Ramos (cell line): ENCODE measurements at regions not wholly inside any gene's neighbourhood (a gene's known extent, or its start where the extent isn't known, plus 50 kb on each side); places are given as distances from the start of the nearest gene placed in this dataset.

ENCODE experiments used
- in situ Hi-C: fragments of 300-500 bp; cut with MboI; formaldehyde crosslinking; loops from one replicate; pipeline ENCODE4 v1.14.3; 2022; ENCODE audit warnings: low sequenced_read_pairs; ENCODE audit not compliant: unreplicated experiment

GRCh38 chr11:42646959-42647358 is 664.8 kb upstream of the API5 start:
- in situ Hi-C loops: no loop called here

GRCh38 chr11:42647993-42648392 is 663.8 kb upstream of the API5 start:
- in situ Hi-C loops: no loop called here

GRCh38 chr11:42651621-42652020 is 660.2 kb upstream of the API5 start:
- in situ Hi-C loops: no loop called here

GRCh38 chr11:42657169-42657568 is 654.6 kb upstream of the API5 start:
- in situ Hi-C loops: no loop called here

GRCh38 chr11:42661942-42662341 is 649.9 kb upstream of the API5 start:
- in situ Hi-C loops: no loop called here

GRCh38 chr11:42669248-42669976 is 642.4 kb upstream of the API5 start:
- in situ Hi-C loops: no loop called here

GRCh38 chr11:42674436-42674835 is 637.4 kb upstream of the API5 start:
- in situ Hi-C loops: no loop called here

- in situ Hi-C loops: no loop called here
These were observed 604.3 kb upstream of the API5 start for GRCh38 chr11:42707541-42707940.

GRCh38 chr11:42709216-42709615 is 602.6 kb upstream of the API5 start:
- in situ Hi-C loops: no loop called here

GRCh38 chr11:42713279-42713678 is 598.5 kb upstream of the API5 start:
- in situ Hi-C loops: no loop called here

- in situ Hi-C loops: no loop called here
These were observed 598.0 kb upstream of the API5 start for GRCh38 chr11:42713753-42714152.

GRCh38 chr11:42720716-42721563 is 590.9 kb upstream of the API5 start:
- in situ Hi-C loops: no loop called here

GRCh38 chr11:42727879-42728278 is 583.9 kb upstream of the API5 start:
- in situ Hi-C loops: no loop called here

GRCh38 chr11:42762348-42762747 is 549.4 kb upstream of the API5 start:
- in situ Hi-C loops: no loop called here

- in situ Hi-C loops: no loop called here
These were observed 546.9 kb upstream of the API5 start for GRCh38 chr11:42764936-42765335.

GRCh38 chr11:42768576-42768975 is 543.2 kb upstream of the API5 start:
- in situ Hi-C loops: no loop called here

GRCh38 chr11:42770444-42771065 is 541.2 kb upstream of the API5 start:
- in situ Hi-C loops: loop anchor here (10.0 kb wide), 1 partner anchor 514 kb away; no protein-coding TSS in a partner anchor

- in situ Hi-C loops: loop anchor here (10.0 kb wide), 1 partner anchor 512 kb away; no protein-coding TSS in a partner anchor
These were observed 538.9 kb upstream of the API5 start for GRCh38 chr11:42772886-42773285.

GRCh38 chr11:42773729-42774128 is 538.1 kb upstream of the API5 start:
- in situ Hi-C loops: loop anchor here (10.0 kb wide), 1 partner anchor 511 kb away; no protein-coding TSS in a partner anchor

- in situ Hi-C loops: loop anchor here (10.0 kb wide), 1 partner anchor 510 kb away; no protein-coding TSS in a partner anchor
These were observed 537.2 kb upstream of the API5 start for GRCh38 chr11:42774567-42774966.

GRCh38 chr11:42777776-42778175 is 534.0 kb upstream of the API5 start:
- in situ Hi-C loops: loop anchor here (10.0 kb wide), 1 partner anchor 507 kb away; no protein-coding TSS in a partner anchor
